Prostate gland (tissue), 2 donors: ENCODE measurements at regions not wholly inside any gene's neighbourhood (a gene's known extent, or its start where the extent isn't known, plus 50 kb on each side); places are given as distances from the start of the nearest gene placed in this dataset.

Experiments used
- DNase-seq: peaks from one replicate; pipeline ENCODE4 v3.0.0-alpha.2; 2019; ENCODE audit warnings: low spot score
- H3K27ac ChIP-seq, 2 donors: fragments of 200-600 bp; sonication (generic); 2 replicates each; pipeline ENCODE4 v1.5.1; 2017 to 2019
- H3K27me3 ChIP-seq: fragments of 200-600 bp; sonication (generic); replicated peaks from 2 replicates; pipeline ENCODE4 v1.5.1; 2019; ENCODE audit not compliant: insufficient read depth
- H3K36me3 ChIP-seq, 2 donors: fragments of 200-600 bp; sonication (generic); 1 replicate in 1 of 2; 2 replicates in 1 of 2; pipeline versions ENCODE4 v1.5.1 to v1.8.1; 2017 to 2019
- H3K4me1 ChIP-seq: fragments of 200-600 bp; sonication (generic); replicated peaks from 2 replicates; pipeline ENCODE4 v1.5.1; 2019
- H3K4me3 ChIP-seq, 2 donors: fragments of 200-600 bp; sonication (generic); 2 replicates each; pipeline ENCODE4 v1.5.1; 2017 to 2019
- H3K9me3 ChIP-seq: fragments of 200-600 bp; sonication (generic); 2 replicates; pipeline ENCODE4 v1.5.1; 2017
- CTCF ChIP-seq, 4 experiments: fragments of 200-600 bp in 2 of 4; fragments of 450-650 bp in 2 of 4; sonication (generic) in 2 of 4; IDR thresholded peaks; 1 replicate in 3 of 4; 2 replicates in 1 of 4; pipeline ENCODE4 v1.5.1; 2016 to 2019; ENCODE audit warnings: antibody characterized with exemption in 4 of 4, mild to moderate bottlenecking in 2 of 4, moderate library complexity in 2 of 4
- POLR2A ChIP-seq: fragments of 450-650 bp; IDR thresholded peaks from one replicate; pipeline ENCODE4 v1.6.1; 2016; ENCODE audit warnings: antibody characterized with exemption, mild to moderate bottlenecking
- POLR2AphosphoS5 ChIP-seq: sonication (generic); formaldehyde crosslinking; IDR thresholded peaks from one replicate; pipeline ENCODE4 v1.6.1; 2017; ENCODE audit warnings: antibody characterized with exemption
- WGBS: methylation state at CpG from one replicate; pipeline ENCODE4 v1.1.5; 2018; 5-methylcytosine and 5-hydroxymethylcytosine counted together
- intact Hi-C: fragments of 100-400 bp; cut with DNase I; formaldehyde crosslinking; loops from one replicate; pipeline ENCODE4 v1.14.2; 2022

DNA sequence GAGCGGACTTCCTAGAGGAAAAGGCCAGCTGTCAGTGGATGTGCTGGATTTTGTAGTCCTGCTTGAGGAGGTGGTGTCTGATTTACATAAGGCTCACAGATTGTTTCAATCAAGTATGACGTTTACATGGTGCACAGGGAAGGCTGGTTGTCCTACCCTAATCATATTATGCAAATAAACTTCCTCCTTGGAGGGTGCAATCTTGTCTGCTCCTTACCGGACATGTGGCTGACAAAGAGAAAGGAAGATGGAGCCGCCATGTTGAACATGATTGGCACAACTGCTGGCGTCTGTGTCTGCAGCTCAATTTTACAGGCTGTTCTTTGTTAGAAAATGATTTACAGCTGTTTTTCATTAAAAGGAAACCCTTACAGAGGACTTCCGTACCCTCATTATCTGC, 1656.1 kb downstream of the KCNT2 start:
- Histone ChIP-seq H3K9me3 (no peaks in the 10 kb centered on the region), H3K27me3 (no peaks in the 10 kb centered on the region), H3K4me3 (no peak overlapping the region), H3K36me3 (no peaks in the 10 kb centered on the region), H3K4me1 (no peaks in the 10 kb centered on the region), H3K27ac (no peak overlapping the region)
- TF ChIP-seq POLR2AphosphoS5: no peak
- TF ChIP-seq CTCF (IDR thresholded peaks at IDR 0.05): no peak
- no peak for TF ChIP-seq POLR2A
- intact Hi-C loops: no loop called here
- 63% methylated on average over 6 of the region's 6 CpGs for WGBS
- no peak for DNase-seq

DNA sequence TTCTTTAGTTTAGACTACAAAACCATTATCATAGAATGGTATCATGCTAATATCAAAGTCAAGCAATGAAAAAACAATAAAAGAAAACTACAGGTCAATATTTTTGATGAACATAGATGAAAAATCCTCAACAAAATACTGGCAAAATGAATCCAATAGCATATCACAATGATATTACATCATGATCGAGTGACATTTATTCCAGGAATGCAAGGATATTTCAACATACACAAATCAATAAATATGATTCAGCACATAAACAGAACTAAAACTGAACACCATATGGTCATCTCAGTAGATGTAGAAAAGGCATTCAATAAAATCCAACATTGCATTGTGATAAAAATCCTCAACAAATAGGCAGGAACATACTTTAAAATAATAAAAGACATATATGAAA, 1657.7 kb downstream of the KCNT2 start:
- no peaks in the 10 kb centered on the region for H3K36me3 ChIP-seq
- intact Hi-C loops: no loop called here
- 88% methylated on average over 1 of the region's 1 CpG for WGBS
- no peak overlapping the region for H3K4me3 ChIP-seq
- no peak for TF ChIP-seq POLR2AphosphoS5
- no peak for DNase-seq
- H3K27ac ChIP-seq: no peak overlapping the region
- no peaks in the 10 kb centered on the region for H3K9me3 ChIP-seq
- no peaks in the 10 kb centered on the region for H3K4me1 ChIP-seq
- H3K27me3 ChIP-seq: no peaks in the 10 kb centered on the region

GRCh38 chr1:194940336-194941030, 1667.8 kb downstream of the KCNT2 start:
- TF ChIP-seq POLR2A: no peak
- no peak for TF ChIP-seq POLR2AphosphoS5
- TF ChIP-seq CTCF (IDR thresholded peaks at IDR 0.05): no peak
- no peaks in the 10 kb centered on the region for H3K4me1 ChIP-seq
- H3K36me3 ChIP-seq: no peaks in the 10 kb centered on the region
- H3K27ac ChIP-seq: no peak overlapping the region
- no peak for DNase-seq
- H3K9me3 ChIP-seq: no peaks in the 10 kb centered on the region
- no peak overlapping the region for H3K4me3 ChIP-seq
- intact Hi-C loops: no loop called here
- WGBS: 64% methylated on average over 2 of the region's 2 CpGs
- no peaks in the 10 kb centered on the region for H3K27me3 ChIP-seq

DNA sequence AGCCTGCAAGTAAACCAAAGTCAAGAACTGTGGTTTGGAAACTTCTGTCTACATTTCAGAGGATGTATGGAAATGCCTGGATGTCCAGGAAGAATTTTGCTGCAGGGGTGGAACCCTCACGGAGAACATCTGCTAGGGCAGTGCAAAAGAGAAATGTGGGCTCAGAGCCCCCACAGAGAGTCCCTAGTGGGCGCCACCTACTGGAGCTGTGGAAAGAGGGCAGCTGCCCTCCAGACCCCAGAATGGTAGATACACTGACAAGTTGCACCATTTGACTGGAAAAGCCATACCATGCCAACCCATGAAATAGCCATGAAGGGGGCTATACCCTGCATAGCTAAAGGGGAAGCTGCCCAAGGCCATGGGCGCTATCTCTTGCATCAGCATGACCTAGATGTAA, 1672.4 kb downstream of the KCNT2 start:
- H3K27ac ChIP-seq: no peak overlapping the region
- H3K4me3 ChIP-seq: no peak overlapping the region
- H3K36me3 ChIP-seq: no peaks in the 10 kb centered on the region
- intact Hi-C loops: no loop called here
- no peaks in the 10 kb centered on the region for H3K4me1 ChIP-seq
- H3K9me3 ChIP-seq: no peaks in the 10 kb centered on the region
- no peak for TF ChIP-seq CTCF (IDR thresholded peaks at IDR 0.05)
- TF ChIP-seq POLR2AphosphoS5: no peak
- no peak for TF ChIP-seq POLR2A
- WGBS: 80% methylated on average over 3 of the region's 3 CpGs
- DNase-seq: no peak
- H3K27me3 ChIP-seq: no peaks in the 10 kb centered on the region

GRCh38 chr1:194931166-194931565, 1677.1 kb downstream of the KCNT2 start:
- H3K4me1 ChIP-seq: no peaks in the 10 kb centered on the region
- intact Hi-C loops: no loop called here
- TF ChIP-seq POLR2A (no peak), POLR2AphosphoS5 (no peak), CTCF (IDR thresholded peaks at IDR 0.05) (no peak)
- WGBS: 54% methylated on average over 1 of the region's 1 CpG
- no peak overlapping the region for H3K27ac ChIP-seq
- DNase-seq: no peak
- H3K4me3 ChIP-seq: no peak overlapping the region
- no peaks in the 10 kb centered on the region for H3K36me3 ChIP-seq
- no peaks in the 10 kb centered on the region for H3K9me3 ChIP-seq
- H3K27me3 ChIP-seq: no peaks in the 10 kb centered on the region
